Liver (tissue), 7 donors: ENCODE measurements at regions not wholly inside any gene's neighbourhood (a gene's known extent, or its start where the extent isn't known, plus 50 kb on each side); places are given as distances from the start of the nearest gene placed in this dataset.

ENCODE experiments used
- DNase-seq: peaks from one replicate; pipeline ENCODE4 v3.0.0-alpha.2; 2017; ENCODE audit warnings: low spot score
- H3K27ac ChIP-seq, 2 donors: one replicate each; pipeline ENCODE4 v1.7.0; 2013; ENCODE audit warnings: inconsistent platforms in 2 of 2, low read length in 2 of 2, control low read depth in 1 of 2, low read depth in 1 of 2, mild to moderate bottlenecking in 1 of 2
- H3K27me3 ChIP-seq, 4 donors: one replicate each; pipeline versions ENCODE4 v1.6.1 to v1.7.0; 2013; ENCODE audit warnings: low read length in 3 of 4, inconsistent platforms in 1 of 4, mild to moderate bottlenecking in 1 of 4, moderate library complexity in 1 of 4; ENCODE audit not compliant: control insufficient read depth in 4 of 4, insufficient read depth in 4 of 4
- H3K36me3 ChIP-seq, 4 donors: one replicate each; pipeline versions ENCODE4 v1.6.1 to v1.7.0; 2013; ENCODE audit warnings: low read length in 3 of 4, mild to moderate bottlenecking in 3 of 4, low read depth in 1 of 4, moderate library complexity in 1 of 4; ENCODE audit not compliant: control insufficient read depth in 4 of 4, insufficient read depth in 3 of 4
- H3K4me1 ChIP-seq, 4 donors: one replicate each; pipeline versions ENCODE4 v1.6.1 to v1.7.0; 2013; ENCODE audit warnings: low read length in 3 of 4, mild to moderate bottlenecking in 3 of 4, moderate library complexity in 1 of 4; ENCODE audit not compliant: control insufficient read depth in 4 of 4, insufficient read depth in 4 of 4
- H3K4me3 ChIP-seq, 3 donors: one replicate each; pipeline versions ENCODE4 v1.6.1 to v1.7.0; 2013; ENCODE audit warnings: low read length in 3 of 3, control low read depth in 1 of 3, low read depth in 1 of 3, mild to moderate bottlenecking in 1 of 3
- H3K9ac ChIP-seq, 2 donors: one replicate each; pipeline ENCODE4 v1.7.0; 2013; ENCODE audit warnings: low read length in 2 of 2, mild to moderate bottlenecking in 2 of 2, moderate library complexity in 2 of 2, control low read depth in 1 of 2, low read depth in 1 of 2
- H3K9me3 ChIP-seq, 4 donors: one replicate each; pipeline versions ENCODE4 v1.6.1 to v1.7.0; 2013; ENCODE audit warnings: low read length in 3 of 4; ENCODE audit not compliant: control insufficient read depth in 4 of 4
- CTCF ChIP-seq: fragments of 150-350 bp; IDR thresholded peaks from 2 replicates; pipeline ENCODE4 v1.5.1; 2017; ENCODE audit warnings: improper control_type of control experiment, low read depth, low read length; ENCODE audit not compliant: missing input control
- EGR1 ChIP-seq, 2 donors: IDR thresholded peaks; 2 replicates each; pipeline ENCODE4 v1.6.1; 2016 to 2018; ENCODE audit warnings: antibody characterized with exemption in 2 of 2, low read depth in 2 of 2
- FOXA1 ChIP-seq: IDR thresholded peaks from 2 replicates; pipeline ENCODE4 v1.6.1; 2016; ENCODE audit warnings: antibody characterized with exemption
- FOXA2 ChIP-seq: IDR thresholded peaks from 2 replicates; pipeline ENCODE4 v1.6.1; 2016; ENCODE audit warnings: antibody characterized with exemption
- GABPA ChIP-seq, 2 donors: IDR thresholded peaks in 1 of 2; conservative IDR thresholded peaks in 1 of 2; 2 replicates each; pipeline ENCODE4 v1.6.1; 2016; ENCODE audit warnings: antibody characterized with exemption in 2 of 2, mild to moderate bottlenecking in 1 of 2, moderate library complexity in 1 of 2
- HNF4A ChIP-seq, 2 donors: conservative IDR thresholded peaks; 2 replicates each; pipeline ENCODE4 v1.6.1; 2016; ENCODE audit warnings: antibody characterized with exemption in 2 of 2, mild to moderate bottlenecking in 2 of 2
- HNF4G ChIP-seq: IDR thresholded peaks from 2 replicates; pipeline ENCODE4 v1.6.1; 2016; ENCODE audit warnings: antibody characterized with exemption
- JUND ChIP-seq, 2 donors: IDR thresholded peaks; 2 replicates each; pipeline ENCODE4 v1.6.1; 2016; ENCODE audit warnings: antibody characterized with exemption in 2 of 2
- MAX ChIP-seq: IDR thresholded peaks from 2 replicates; pipeline ENCODE4 v1.6.1; 2016; ENCODE audit warnings: antibody characterized with exemption
- NR2F2 ChIP-seq: IDR thresholded peaks from 2 replicates; pipeline ENCODE4 v1.6.1; 2016; ENCODE audit warnings: antibody characterized with exemption
- RAD21 ChIP-seq, 2 donors: IDR thresholded peaks; 2 replicates each; pipeline ENCODE4 v1.6.1; 2016; ENCODE audit warnings: antibody characterized with exemption in 2 of 2, mild to moderate bottlenecking in 2 of 2
- RXRA ChIP-seq, 2 donors: IDR thresholded peaks; 2 replicates each; pipeline ENCODE4 v1.6.1; 2017 to 2018; ENCODE audit warnings: antibody characterized with exemption in 2 of 2, mild to moderate bottlenecking in 1 of 2
- SP1 ChIP-seq: IDR thresholded peaks from 2 replicates; pipeline ENCODE4 v1.6.1; 2018; ENCODE audit warnings: antibody characterized with exemption, mild to moderate bottlenecking
- TAF1 ChIP-seq: conservative IDR thresholded peaks from 2 replicates; pipeline ENCODE4 v1.6.1; 2016; ENCODE audit warnings: antibody characterized with exemption, mild to moderate bottlenecking
- YY1 ChIP-seq: IDR thresholded peaks from 2 replicates; pipeline ENCODE4 v1.6.1; 2016; ENCODE audit warnings: antibody characterized with exemption, mild to moderate bottlenecking
- ZBTB33 ChIP-seq: IDR thresholded peaks from 2 replicates; pipeline ENCODE4 v1.6.1; 2016; ENCODE audit warnings: antibody characterized with exemption
- TF ChIP-seq, protein P1 (sequence below): IDR thresholded peaks from 2 replicates; pipeline ENCODE4 v1.6.1; 2016; ENCODE audit warnings: antibody characterized with exemption, mild to moderate bottlenecking
- TF ChIP-seq, protein P2 (sequence below): IDR thresholded peaks from 2 replicates; pipeline ENCODE4 v1.6.1; 2016; ENCODE audit warnings: antibody characterized with exemption
- donor health status: healthy.
- donor health status: healthy.
- donor health status: healthy.
- donor health status: healthy.

GRCh38 chr3:159721324-159721723, 267.3 kb upstream of the IL12A start (continued):
- TF ChIP-seq RXRA (IDR thresholded peaks at IDR 0.05), result no peak
- no peak for TF ChIP-seq FOXA2
- no peak for TF ChIP-seq EGR1 (IDR thresholded peaks at IDR 0.05; ENCODE audit: low read depth in 2 of 2)

DNA sequence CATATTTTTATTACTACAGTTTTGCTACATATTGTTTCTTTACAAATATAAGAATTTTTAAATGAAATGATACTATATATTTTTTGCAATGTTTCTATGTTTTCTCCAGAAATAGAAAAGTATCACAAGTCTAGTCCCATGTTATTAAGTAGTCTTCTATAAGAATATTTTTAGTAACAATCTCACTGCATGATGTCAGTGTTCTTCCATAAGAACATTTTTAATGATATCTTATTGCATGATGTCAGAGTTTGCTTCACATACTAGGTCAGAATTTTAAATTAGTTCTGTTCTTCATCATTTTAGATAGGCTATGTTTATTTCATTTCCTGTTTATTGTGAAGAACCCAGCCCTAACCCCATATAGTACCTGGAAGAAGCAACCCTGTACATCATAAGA, 265.3 kb upstream of the IL12A start:
- TF ChIP-seq NR2F2 (no peak), YY1 (no peak), HNF4A (conservative IDR thresholded peaks at IDR 0.05) (no peak), SP1 (no peak), RXRA (IDR thresholded peaks at IDR 0.05) (no peak), TAF1 (no peak), EGR1 (IDR thresholded peaks at IDR 0.05; ENCODE audit: low read depth in 2 of 2) (no peak), FOXA1 (no peak), HNF4G (no peak), FOXA2 (no peak), JUND (IDR thresholded peaks at IDR 0.05) (no peak), GABPA (IDR thresholded peaks at IDR 0.05 in 1 of 2, conservative IDR thresholded peaks at IDR 0.05 in 1 of 2) (no peak), MAX (no peak), ZBTB33 (no peak), RAD21 (IDR thresholded peaks at IDR 0.05) (no peak), CTCF (no peak)
- TF ChIP-seq, protein P1, sequence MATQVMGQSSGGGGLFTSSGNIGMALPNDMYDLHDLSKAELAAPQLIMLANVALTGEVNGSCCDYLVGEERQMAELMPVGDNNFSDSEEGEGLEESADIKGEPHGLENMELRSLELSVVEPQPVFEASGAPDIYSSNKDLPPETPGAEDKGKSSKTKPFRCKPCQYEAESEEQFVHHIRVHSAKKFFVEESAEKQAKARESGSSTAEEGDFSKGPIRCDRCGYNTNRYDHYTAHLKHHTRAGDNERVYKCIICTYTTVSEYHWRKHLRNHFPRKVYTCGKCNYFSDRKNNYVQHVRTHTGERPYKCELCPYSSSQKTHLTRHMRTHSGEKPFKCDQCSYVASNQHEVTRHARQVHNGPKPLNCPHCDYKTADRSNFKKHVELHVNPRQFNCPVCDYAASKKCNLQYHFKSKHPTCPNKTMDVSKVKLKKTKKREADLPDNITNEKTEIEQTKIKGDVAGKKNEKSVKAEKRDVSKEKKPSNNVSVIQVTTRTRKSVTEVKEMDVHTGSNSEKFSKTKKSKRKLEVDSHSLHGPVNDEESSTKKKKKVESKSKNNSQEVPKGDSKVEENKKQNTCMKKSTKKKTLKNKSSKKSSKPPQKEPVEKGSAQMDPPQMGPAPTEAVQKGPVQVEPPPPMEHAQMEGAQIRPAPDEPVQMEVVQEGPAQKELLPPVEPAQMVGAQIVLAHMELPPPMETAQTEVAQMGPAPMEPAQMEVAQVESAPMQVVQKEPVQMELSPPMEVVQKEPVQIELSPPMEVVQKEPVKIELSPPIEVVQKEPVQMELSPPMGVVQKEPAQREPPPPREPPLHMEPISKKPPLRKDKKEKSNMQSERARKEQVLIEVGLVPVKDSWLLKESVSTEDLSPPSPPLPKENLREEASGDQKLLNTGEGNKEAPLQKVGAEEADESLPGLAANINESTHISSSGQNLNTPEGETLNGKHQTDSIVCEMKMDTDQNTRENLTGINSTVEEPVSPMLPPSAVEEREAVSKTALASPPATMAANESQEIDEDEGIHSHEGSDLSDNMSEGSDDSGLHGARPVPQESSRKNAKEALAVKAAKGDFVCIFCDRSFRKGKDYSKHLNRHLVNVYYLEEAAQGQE, result no peak
- TF ChIP-seq, protein P2, sequence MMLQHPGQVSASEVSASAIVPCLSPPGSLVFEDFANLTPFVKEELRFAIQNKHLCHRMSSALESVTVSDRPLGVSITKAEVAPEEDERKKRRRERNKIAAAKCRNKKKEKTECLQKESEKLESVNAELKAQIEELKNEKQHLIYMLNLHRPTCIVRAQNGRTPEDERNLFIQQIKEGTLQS, result no peak
- Histone ChIP-seq H3K27me3 (no peaks in the 10 kb centered on the region), H3K36me3 (no peaks in the 10 kb centered on the region), H3K9me3 (no peaks in the 10 kb centered on the region), H3K27ac (no peak overlapping the region), H3K4me1 (no peaks in the 10 kb centered on the region), H3K9ac (no peak overlapping the region), H3K4me3 (no peak overlapping the region)
- DNase-seq, result no peak
